ENCODE measurements at regions not wholly inside any gene's neighbourhood (a gene's known extent, or its start where the extent isn't known, plus 50 kb on each side); places are given as distances from the start of the nearest gene placed in this dataset.
"Not testable (repeated sequence)": the region's sequence is repeated elsewhere in the genome, so short reads cannot be mapped to it uniquely, and the experiment has no call there.

GRCh38 chr13:64718116-64718515 lies 2512.0 kb downstream of the PCDH9 start:
- TF ChIP-seq, protein P1, sequence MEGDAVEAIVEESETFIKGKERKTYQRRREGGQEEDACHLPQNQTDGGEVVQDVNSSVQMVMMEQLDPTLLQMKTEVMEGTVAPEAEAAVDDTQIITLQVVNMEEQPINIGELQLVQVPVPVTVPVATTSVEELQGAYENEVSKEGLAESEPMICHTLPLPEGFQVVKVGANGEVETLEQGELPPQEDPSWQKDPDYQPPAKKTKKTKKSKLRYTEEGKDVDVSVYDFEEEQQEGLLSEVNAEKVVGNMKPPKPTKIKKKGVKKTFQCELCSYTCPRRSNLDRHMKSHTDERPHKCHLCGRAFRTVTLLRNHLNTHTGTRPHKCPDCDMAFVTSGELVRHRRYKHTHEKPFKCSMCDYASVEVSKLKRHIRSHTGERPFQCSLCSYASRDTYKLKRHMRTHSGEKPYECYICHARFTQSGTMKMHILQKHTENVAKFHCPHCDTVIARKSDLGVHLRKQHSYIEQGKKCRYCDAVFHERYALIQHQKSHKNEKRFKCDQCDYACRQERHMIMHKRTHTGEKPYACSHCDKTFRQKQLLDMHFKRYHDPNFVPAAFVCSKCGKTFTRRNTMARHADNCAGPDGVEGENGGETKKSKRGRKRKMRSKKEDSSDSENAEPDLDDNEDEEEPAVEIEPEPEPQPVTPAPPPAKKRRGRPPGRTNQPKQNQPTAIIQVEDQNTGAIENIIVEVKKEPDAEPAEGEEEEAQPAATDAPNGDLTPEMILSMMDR (IDR thresholded peaks at IDR 0.05; ENCODE audit: extremely low read depth, insufficient read depth, missing control alignments), result no peak
- in situ Hi-C loops (cut with MboI; ENCODE audit: low pct_unique_long_range_greater_than_20kb, low sequenced_read_pairs, unreplicated experiment), result no loop called here
- no peak for DNase-seq (ENCODE audit: low spot score)

DNA sequence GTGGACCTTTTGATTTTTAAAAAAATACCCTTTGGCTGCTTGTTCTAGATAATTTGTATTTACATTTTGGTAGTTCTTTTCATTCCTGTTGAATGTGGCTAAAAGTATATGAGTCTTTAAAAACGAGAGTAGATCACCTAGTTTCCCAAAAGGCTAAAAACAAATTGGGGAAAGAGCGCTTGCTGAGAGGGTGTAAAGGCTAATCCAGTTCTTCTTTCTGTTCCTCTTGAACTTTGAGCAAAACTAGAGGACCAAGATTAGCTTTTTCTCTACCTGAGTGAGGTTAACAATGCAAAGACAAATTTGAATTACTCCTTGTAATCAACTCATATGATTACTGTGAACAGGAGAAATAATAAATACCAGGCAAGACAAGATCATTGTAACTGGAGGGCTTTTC lies 2513.2 kb downstream of the PCDH9 start:
- TF ChIP-seq, protein P1 (IDR thresholded peaks at IDR 0.05; ENCODE audit: extremely low read depth, insufficient read depth, missing control alignments), result no peak
- in situ Hi-C loops (cut with MboI; ENCODE audit: low pct_unique_long_range_greater_than_20kb, low sequenced_read_pairs, unreplicated experiment), result no loop called here
- DNase-seq (ENCODE audit: low spot score), result no peak

DNA sequence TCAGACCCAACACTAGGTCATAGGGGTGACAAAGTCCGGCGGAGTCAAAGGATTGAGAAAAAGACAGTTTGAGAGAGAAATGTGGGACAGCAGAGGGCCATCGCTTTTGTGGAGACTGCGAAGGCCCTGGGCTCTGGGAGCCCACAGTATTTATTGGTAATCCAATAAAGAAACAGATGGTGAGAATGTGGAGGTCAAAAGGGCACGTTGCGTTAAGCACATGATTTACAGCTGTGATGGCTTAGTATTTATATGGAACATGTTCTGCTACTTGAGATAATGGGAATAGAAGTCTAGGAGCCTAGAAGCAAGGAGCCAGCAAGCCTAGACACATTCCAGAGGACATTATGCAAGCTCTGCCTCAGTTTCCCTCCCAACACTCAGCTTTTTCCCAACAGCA lies 2521.1 kb downstream of the PCDH9 start:
- in situ Hi-C loops (cut with MboI; ENCODE audit: low pct_unique_long_range_greater_than_20kb, low sequenced_read_pairs, unreplicated experiment), result no loop called here
- TF ChIP-seq, protein P1 (IDR thresholded peaks at IDR 0.05; ENCODE audit: extremely low read depth, insufficient read depth, missing control alignments), result no peak
- no peak for DNase-seq (ENCODE audit: low spot score)

- DNase-seq (ENCODE audit: low spot score), result no peak
- TF ChIP-seq, protein P1 (IDR thresholded peaks at IDR 0.05; ENCODE audit: extremely low read depth, insufficient read depth, missing control alignments), result no peak
- in situ Hi-C loops (cut with MboI; ENCODE audit: low pct_unique_long_range_greater_than_20kb, low sequenced_read_pairs, unreplicated experiment), result no loop called here
Observed at GRCh38 chr13:64704121-64704649, 2526.0 kb downstream of the PCDH9 start.

DNA sequence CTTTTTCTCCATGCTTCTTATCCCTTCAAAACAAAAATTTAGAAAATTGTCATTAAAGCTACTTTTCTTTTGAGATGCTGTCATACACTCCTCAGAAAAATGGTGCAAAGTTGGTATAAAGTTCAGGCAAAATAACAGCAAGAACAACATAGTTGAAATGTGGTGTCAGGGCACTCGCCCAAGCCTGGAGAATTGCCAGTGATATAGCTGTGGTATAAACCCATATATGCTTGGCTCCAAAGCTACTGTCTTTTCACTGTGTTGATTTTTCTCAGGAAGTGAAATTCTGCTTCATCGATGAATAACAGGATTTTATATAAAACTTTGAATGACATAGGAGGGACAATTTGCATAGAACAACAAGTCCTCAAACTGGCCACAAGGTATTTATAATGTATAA lies 2532.9 kb downstream of the PCDH9 start:
- DNase-seq (ENCODE audit: low spot score), result no peak
- TF ChIP-seq, protein P1 (IDR thresholded peaks at IDR 0.05; ENCODE audit: extremely low read depth, insufficient read depth, missing control alignments), result no peak
- in situ Hi-C loops (cut with MboI; ENCODE audit: low pct_unique_long_range_greater_than_20kb, low sequenced_read_pairs, unreplicated experiment), result no loop called here

GRCh38 chr13:64688893-64689677 lies 2541.1 kb downstream of the PCDH9 start:
- DNase-seq (ENCODE audit: low spot score), result no peak
- TF ChIP-seq, protein P1 (IDR thresholded peaks at IDR 0.05; ENCODE audit: extremely low read depth, insufficient read depth, missing control alignments), result no peak
- in situ Hi-C loops (cut with MboI; ENCODE audit: low pct_unique_long_range_greater_than_20kb, low sequenced_read_pairs, unreplicated experiment), result no loop called here

DNA sequence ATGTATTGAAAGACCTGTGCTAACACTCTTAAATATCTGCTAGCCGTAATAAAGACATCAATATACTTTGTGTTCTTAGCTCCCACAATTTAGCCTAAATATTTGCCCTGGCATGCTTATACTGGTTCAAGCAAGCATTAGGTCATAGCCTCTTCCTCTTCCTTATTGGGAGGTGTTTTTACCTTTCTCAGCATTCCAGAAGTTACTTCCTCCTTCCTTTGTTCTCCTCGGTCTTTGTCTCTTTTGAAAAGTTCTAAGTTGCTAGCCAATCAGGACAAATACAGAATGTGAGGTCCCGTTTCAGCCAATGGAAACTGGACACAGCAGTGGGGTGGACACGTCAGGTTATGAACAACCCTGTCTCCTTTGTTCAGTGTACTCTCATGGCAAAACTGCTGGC lies 2543.6 kb downstream of the PCDH9 start:
- in situ Hi-C loops (cut with MboI; ENCODE audit: low pct_unique_long_range_greater_than_20kb, low sequenced_read_pairs, unreplicated experiment), result not testable (repeated sequence)

More for the DNA sequence above, 2543.6 kb downstream of the PCDH9 start:
- DNase-seq (ENCODE audit: low spot score), result not testable (repeated sequence)

Measured in GM13977 (cell line).